H1 (cell line): ENCODE measurements at regions not wholly inside any gene's neighbourhood (a gene's known extent, or its start where the extent isn't known, plus 50 kb on each side); places are given as distances from the start of the nearest gene placed in this dataset.

Source experiments
- CTCF ChIA-PET: fragments of 300-600 bp; sonication (Branson Sonifier 250); formaldehyde crosslinking; loops from one replicate; lab custom pipeline; 2021; ENCODE audit not compliant: partially characterized antibody; lab: Charles Lee
- POLR2A ChIA-PET: fragments of 300-600 bp; sonication (Branson Sonifier 250); formaldehyde crosslinking; loops from one replicate; lab custom pipeline; 2021; ENCODE audit warnings: inconsistent platforms; ENCODE audit not compliant: partially characterized antibody; lab: Charles Lee
- DNase-seq, 2 experiments: peaks; one replicate each; pipeline versions ENCODE4 v3.0.0 to v3.0.0-alpha.2; 2010 to 2022; ENCODE audit warnings: low spot score in 2 of 2, low read depth in 1 of 2, mixed read lengths in 1 of 2
- FAIRE-seq: peaks from 2 replicates; lab custom pipeline; 2011; peaks lifted over from hg19 to GRCh38; lab: Jason Lieb, UNC
- H2AFZ ChIP-seq: 2 replicates; pipeline ENCODE4 v1.8.1; 2012; ENCODE audit warnings: low read length, inconsistent platforms
- H2AK5ac ChIP-seq: 2 replicates; pipeline ENCODE4 v1.6.1; 2013; ENCODE audit warnings: low read depth, low read length
- H2BK120ac ChIP-seq: replicated peaks from 2 replicates; pipeline ENCODE3; 2013; ENCODE audit warnings: low read depth, low read length, inconsistent platforms
- H2BK12ac ChIP-seq: 2 replicates; pipeline ENCODE4 v1.6.1; 2013; ENCODE audit warnings: low read depth, low read length
- H2BK15ac ChIP-seq: 2 replicates; pipeline ENCODE4 v1.6.1; 2013; ENCODE audit warnings: low read length
- H2BK20ac ChIP-seq: 2 replicates; pipeline ENCODE4 v1.6.1; 2013; ENCODE audit warnings: low read length
- H2BK5ac ChIP-seq: 2 replicates; pipeline ENCODE4 v1.6.1; 2013; ENCODE audit warnings: low read depth, low read length
- H3K14ac ChIP-seq: 2 replicates; pipeline ENCODE4 v1.6.1; 2013; ENCODE audit warnings: inconsistent platforms; ENCODE audit not compliant: insufficient read length
- H3K18ac ChIP-seq: 2 replicates; pipeline ENCODE4 v1.6.1; 2013; ENCODE audit warnings: low read length; ENCODE audit errors: extremely low read depth
- H3K23ac ChIP-seq: 2 replicates; pipeline ENCODE4 v1.6.1; 2013; ENCODE audit warnings: inconsistent platforms; ENCODE audit not compliant: insufficient read length
- H3K23me2 ChIP-seq: 2 replicates; pipeline ENCODE4 v1.6.1; 2013; ENCODE audit warnings: low read depth, low read length
- H3K27ac ChIP-seq: 2 replicates; pipeline ENCODE4 v1.6.1; 2011; ENCODE audit warnings: low read depth, low read length, inconsistent platforms
- H3K27me3 ChIP-seq, 4 experiments: replicated peaks in 1 of 4; 1 replicate in 1 of 4; 2 replicates in 3 of 4; pipeline versions ENCODE4 v1.6.1 to v1.8.1; 2011 to 2013; ENCODE audit warnings: low read length in 3 of 4, mild to moderate bottlenecking in 3 of 4, inconsistent platforms in 2 of 4, mixed read lengths in 2 of 4, moderate library complexity in 1 of 4; ENCODE audit not compliant: control insufficient read depth in 3 of 4, insufficient read depth in 3 of 4; ENCODE audit errors: extremely low read depth in 1 of 4
- H3K36me3 ChIP-seq, 4 experiments: 2 replicates each; pipeline versions ENCODE4 v1.6.1 to v1.8.1; 2011 to 2013; ENCODE audit warnings: mild to moderate bottlenecking in 4 of 4, low read length in 3 of 4, moderate library complexity in 2 of 4, control low read depth in 1 of 4, inconsistent platforms in 1 of 4; ENCODE audit not compliant: insufficient read depth in 4 of 4, control insufficient read depth in 2 of 4
- H3K4ac ChIP-seq: replicated peaks from 2 replicates; pipeline ENCODE3; 2013; ENCODE audit warnings: low read length, low read depth, mixed read lengths, inconsistent platforms; ENCODE audit not compliant: insufficient read length
- H3K4me1 ChIP-seq, 4 experiments: replicated peaks in 1 of 4; 1 replicate in 1 of 4; 2 replicates in 3 of 4; pipeline versions ENCODE4 v1.6.1 to v1.8.1; 2011 to 2013; ENCODE audit warnings: low read length in 3 of 4, inconsistent platforms in 2 of 4, mixed read lengths in 1 of 4; ENCODE audit not compliant: insufficient read depth in 4 of 4, control insufficient read depth in 3 of 4
- H3K4me2 ChIP-seq, 2 experiments: 2 replicates each; pipeline versions ENCODE4 v1.6.1 to v1.8.1; 2011 to 2013; ENCODE audit warnings: low read depth in 2 of 2, low read length in 2 of 2, control low read depth in 1 of 2, inconsistent platforms in 1 of 2, mild to moderate bottlenecking in 1 of 2; ENCODE audit not compliant: insufficient read depth in 1 of 2
- H3K4me3 ChIP-seq, 4 experiments: fragments of 200-600, 300-600 bp in 1 of 4; sonication (generic), shearing (Covaris generic), sonication (Bioruptor Twin) in 1 of 4; 2 replicates each; pipeline versions ENCODE4 v1.5.1 to v1.8.1; 2011 to 2016; ENCODE audit warnings: low read length in 4 of 4, low read depth in 3 of 4, control low read depth in 2 of 4, inconsistent platforms in 2 of 4, mild to moderate bottlenecking in 2 of 4, mixed read lengths in 1 of 4, moderate library complexity in 1 of 4; ENCODE audit not compliant: insufficient read depth in 2 of 4; ENCODE audit errors: extremely low read depth in 1 of 4
- H3K56ac ChIP-seq: replicated peaks from 2 replicates; pipeline ENCODE3; 2013; ENCODE audit warnings: low read depth, mild to moderate bottlenecking, mixed read lengths, low read length, inconsistent platforms; ENCODE audit not compliant: insufficient read length
- H3K79me1 ChIP-seq: 2 replicates; pipeline ENCODE4 v1.6.1; 2013; ENCODE audit warnings: low read depth, low read length, control low read depth
- H3K79me2 ChIP-seq, 2 experiments: 2 replicates each; pipeline versions ENCODE4 v1.6.1 to v1.8.1; 2012 to 2013; ENCODE audit warnings: low read length in 2 of 2, mild to moderate bottlenecking in 2 of 2, inconsistent platforms in 1 of 2; ENCODE audit not compliant: insufficient read depth in 2 of 2, control insufficient read depth in 1 of 2
- H3K9ac ChIP-seq, 4 experiments: replicated peaks in 1 of 4; 1 replicate in 1 of 4; 2 replicates in 3 of 4; pipeline versions ENCODE4 v1.6.1 to v1.8.1; 2011 to 2013; ENCODE audit warnings: low read depth in 3 of 4, low read length in 3 of 4, control low read depth in 2 of 4, mild to moderate bottlenecking in 2 of 4, moderate library complexity in 2 of 4, inconsistent platforms in 1 of 4; ENCODE audit errors: extremely low read depth in 1 of 4
- H3K9me3 ChIP-seq, 2 experiments: 2 replicates each; pipeline versions ENCODE4 v1.6.1 to v1.8.1; 2012 to 2013; ENCODE audit warnings: mild to moderate bottlenecking in 2 of 2, moderate library complexity in 2 of 2, control low read depth in 1 of 2, inconsistent platforms in 1 of 2, low read depth in 1 of 2, low read length in 1 of 2, mixed read lengths in 1 of 2; ENCODE audit not compliant: insufficient read depth in 2 of 2
- H4K20me1 ChIP-seq, 2 experiments: replicated peaks in 1 of 2; 2 replicates each; pipeline versions ENCODE3 to v1.8.1; 2011 to 2013; ENCODE audit warnings: inconsistent platforms in 2 of 2, low read length in 2 of 2, mild to moderate bottlenecking in 1 of 2; ENCODE audit not compliant: insufficient read depth in 2 of 2, control insufficient read depth in 1 of 2
- H4K5ac ChIP-seq: 2 replicates; pipeline ENCODE4 v1.6.1; 2013; ENCODE audit warnings: low read length, low read depth, mixed read lengths, inconsistent platforms; ENCODE audit not compliant: insufficient read length
- H4K8ac ChIP-seq: 2 replicates; pipeline ENCODE4 v1.8.0; 2013; ENCODE audit warnings: mild to moderate bottlenecking, moderate library complexity, low read length, inconsistent platforms; ENCODE audit not compliant: insufficient read depth; ENCODE audit errors: extremely low read depth
- H4K91ac ChIP-seq: replicated peaks from 2 replicates; pipeline ENCODE3; 2013; ENCODE audit warnings: low read length, mixed read lengths, inconsistent platforms; ENCODE audit not compliant: insufficient read length
- CEBPB ChIP-seq: IDR thresholded peaks from 2 replicates; pipeline ENCODE4 v1.6.1; 2012; ENCODE audit warnings: low read depth, low read length
- KDM4A ChIP-seq: IDR thresholded peaks from one replicate; pipeline ENCODE4 v1.7.1; 2012; ENCODE audit warnings: low read depth, mild to moderate bottlenecking, moderate library complexity, low read length, inconsistent platforms; ENCODE audit not compliant: severe bottlenecking
- WGBS, 2 experiments: shearing (Covaris generic) in 1 of 2; methylation state at CpG; one replicate each; pipeline versions ENCODE4 v1.1.6 to v1.1.7; 2013 to 2015; ENCODE audit warnings: low lambda C conversion rate in 2 of 2, mixed read lengths in 2 of 2, inconsistent platforms in 1 of 2, low coverage in 1 of 2, missing lambda C conversion rate in 1 of 2; ENCODE audit not compliant: insufficient replicate concordance in 2 of 2, insufficient coverage in 1 of 2, insufficient read length in 1 of 2; ENCODE audit errors: extremely low coverage in 1 of 2, missing lambda C conversion rate in 1 of 2; 5-methylcytosine and 5-hydroxymethylcytosine counted together

DNA sequence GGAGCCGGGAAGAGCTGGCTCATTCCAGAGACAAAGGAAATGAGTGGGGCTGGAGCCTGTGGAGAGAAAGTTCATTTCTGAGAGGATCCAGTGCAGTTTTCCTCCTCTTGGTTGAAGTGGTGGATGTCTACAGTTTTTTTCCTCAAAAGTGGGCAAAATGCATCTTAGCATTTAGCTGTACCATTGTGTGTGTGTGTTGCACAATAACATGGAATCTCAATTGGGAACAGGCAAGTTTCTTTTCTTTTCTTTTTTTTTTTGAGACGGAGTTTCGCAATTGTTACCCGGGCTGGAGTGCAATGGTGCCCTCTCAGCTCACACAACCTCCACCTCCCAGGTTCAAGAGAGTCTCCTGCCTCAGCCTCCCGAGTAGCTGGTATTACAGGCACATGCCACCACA is 101.5 kb upstream of the UBE2E1 start:
- no peak for FAIRE-seq
- Histone ChIP-seq H2BK120ac (no peak overlapping the region), H2BK15ac (no peak overlapping the region), H3K14ac (no peak overlapping the region), H3K36me3 (no peaks in the 10 kb centered on the region), H3K9ac (no peak overlapping the region), H3K79me2 (no peaks in the 10 kb centered on the region), H2BK20ac (no peak overlapping the region), H3K27me3 (no peaks in the 10 kb centered on the region), H3K23ac (no peak overlapping the region), H4K91ac (no peak overlapping the region)
- no peak for TF ChIP-seq KDM4A
- TF ChIP-seq CEBPB, result peak; percentile 35; the same call in 1 of the 2 replicates
- TF ChIP-seq, all 59 proteins: peak for 1
- ChIA-PET CTCF (interaction anchor here (0.6 to 1.2 kb wide), 2 partner anchors 9 to 497 kb away, joined by 3 to 7 read pairs; no protein-coding TSS in a partner anchor), POLR2A (interaction anchor here (0.6 kb wide), 1 partner anchor 32 kb away, joined by 3 read pairs; no protein-coding TSS in a partner anchor)
- no peaks in the 10 kb centered on the region for H3K79me1 ChIP-seq
- H3K23me2 ChIP-seq, result no peaks in the 10 kb centered on the region
- H4K8ac ChIP-seq, result no peak overlapping the region
- peaks cover 2 to 9% (median 5%) of the 10 kb centered on the region in 4 experiments; a peak in 5 of 7 replicates for H3K4me1 ChIP-seq
- H3K4me2 ChIP-seq, result no peak overlapping the region
- H3K9me3 ChIP-seq, result no peaks in the 10 kb centered on the region
- no peak overlapping the region for H2BK12ac ChIP-seq
- no peak overlapping the region for H3K4ac ChIP-seq
- H4K20me1 ChIP-seq, result no peaks in the 10 kb centered on the region
- H3K56ac ChIP-seq, result no peak overlapping the region
- no peak overlapping the region for H3K18ac ChIP-seq
- H2BK5ac ChIP-seq, result no peak overlapping the region
- no peak overlapping the region for H2AK5ac ChIP-seq
- H2AFZ ChIP-seq, result no peak overlapping the region
- 93% methylated on average over 5 of the region's 5 CpGs; no CpG with 5 or more reads in 1 of the 2 experiments for WGBS, 2 experiments
- H4K5ac ChIP-seq, result no peak overlapping the region
- H3K4me3 ChIP-seq, result no peak overlapping the region
- H3K27ac ChIP-seq, result no peak overlapping the region
- no peak for DNase-seq
